Stomach (tissue), 4 donors: ENCODE measurements at regions not wholly inside any gene's neighbourhood (a gene's known extent, or its start where the extent isn't known, plus 50 kb on each side); places are given as distances from the start of the nearest gene placed in this dataset.

Experiments used
- POLR2A ChIP-seq, 4 donors: fragments of 450-650 bp; IDR thresholded peaks; one replicate each; pipeline ENCODE4 v1.6.1; 2016; ENCODE audit warnings: antibody characterized with exemption in 4 of 4, control low read depth in 2 of 4, mild to moderate bottlenecking in 1 of 4, moderate library complexity in 1 of 4
- TF ChIP-seq, protein P1 (sequence below), 7 experiments: fragments of 450-650 bp in 4 of 7; fragments of 200-600 bp in 3 of 7; sonication (generic) in 3 of 7; IDR thresholded peaks; one replicate each; pipeline ENCODE4 v1.5.1; 2016 to 2019; ENCODE audit warnings: antibody characterized with exemption in 7 of 7, control low read depth in 2 of 7, mild to moderate bottlenecking in 1 of 7

GRCh38 chr10:120308589-120308988 lies 148.4 kb upstream of the PLPP4 start:
- TF ChIP-seq, protein P1, sequence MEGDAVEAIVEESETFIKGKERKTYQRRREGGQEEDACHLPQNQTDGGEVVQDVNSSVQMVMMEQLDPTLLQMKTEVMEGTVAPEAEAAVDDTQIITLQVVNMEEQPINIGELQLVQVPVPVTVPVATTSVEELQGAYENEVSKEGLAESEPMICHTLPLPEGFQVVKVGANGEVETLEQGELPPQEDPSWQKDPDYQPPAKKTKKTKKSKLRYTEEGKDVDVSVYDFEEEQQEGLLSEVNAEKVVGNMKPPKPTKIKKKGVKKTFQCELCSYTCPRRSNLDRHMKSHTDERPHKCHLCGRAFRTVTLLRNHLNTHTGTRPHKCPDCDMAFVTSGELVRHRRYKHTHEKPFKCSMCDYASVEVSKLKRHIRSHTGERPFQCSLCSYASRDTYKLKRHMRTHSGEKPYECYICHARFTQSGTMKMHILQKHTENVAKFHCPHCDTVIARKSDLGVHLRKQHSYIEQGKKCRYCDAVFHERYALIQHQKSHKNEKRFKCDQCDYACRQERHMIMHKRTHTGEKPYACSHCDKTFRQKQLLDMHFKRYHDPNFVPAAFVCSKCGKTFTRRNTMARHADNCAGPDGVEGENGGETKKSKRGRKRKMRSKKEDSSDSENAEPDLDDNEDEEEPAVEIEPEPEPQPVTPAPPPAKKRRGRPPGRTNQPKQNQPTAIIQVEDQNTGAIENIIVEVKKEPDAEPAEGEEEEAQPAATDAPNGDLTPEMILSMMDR (IDR thresholded peaks at IDR 0.05): no peak
- no peak for TF ChIP-seq POLR2A (IDR thresholded peaks at IDR 0.05)
